ENCODE measurements at regions not wholly inside any gene's neighbourhood (a gene's known extent, or its start where the extent isn't known, plus 50 kb on each side); places are given as distances from the start of the nearest gene placed in this dataset.

GRCh38 chr4:79064806-79065205 is 125.6 kb upstream of the PAQR3 start:
- BruUV-seq (replicated peaks) = no TSS peak
- Mint-ChIP-seq H3K4me1 (ENCODE audit: insufficient read depth, unreplicated experiment) (no peaks in the 10 kb centered on the region), H3K9me3 (ENCODE audit: unreplicated experiment) (no peaks in the 10 kb centered on the region), H3K27ac (ENCODE audit: low read depth, unreplicated experiment) (no peak overlapping the region), H3K27me3 (ENCODE audit: insufficient read depth, unreplicated experiment) (peaks cover 68% of the 10 kb centered on the region), H3K4me3 (ENCODE audit: unreplicated experiment) (no peak overlapping the region), H3K36me3 (ENCODE audit: insufficient read depth, unreplicated experiment) (no peaks in the 10 kb centered on the region)
- ChIA-PET CTCF (no interaction called here), POLR2A (interaction anchor here (0.6 kb wide), 1 partner anchor 510 kb away, joined by 4 read pairs; no protein-coding TSS in a partner anchor)
- intact Hi-C loops (cut with micrococcal nuclease) = no loop called here
- DNase-seq (ENCODE audit: unreplicated experiment) = no peak
- TF ChIP-seq CTCF (IDR thresholded peaks at IDR 0.05; ENCODE audit: unreplicated experiment) = no peak

- BruUV-seq (replicated peaks) = no TSS peak
- ChIA-PET CTCF (interaction anchor here (1.1 kb wide), 1 partner anchor 1244 kb away, joined by 3 read pairs; no protein-coding TSS in a partner anchor), POLR2A (no interaction called here)
- peaks cover 24% of the 10 kb centered on the region for H3K27me3 Mint-ChIP-seq (ENCODE audit: insufficient read depth, unreplicated experiment)
- DNase-seq (ENCODE audit: unreplicated experiment) = no peak
- H3K27ac Mint-ChIP-seq (ENCODE audit: low read depth, unreplicated experiment) = no peak overlapping the region
- H3K9me3 Mint-ChIP-seq (ENCODE audit: unreplicated experiment) = no peaks in the 10 kb centered on the region
- H3K4me3 Mint-ChIP-seq (ENCODE audit: unreplicated experiment) = no peak overlapping the region
- no peaks in the 10 kb centered on the region for H3K4me1 Mint-ChIP-seq (ENCODE audit: insufficient read depth, unreplicated experiment)
- no peaks in the 10 kb centered on the region for H3K36me3 Mint-ChIP-seq (ENCODE audit: insufficient read depth, unreplicated experiment)
- intact Hi-C loops (cut with micrococcal nuclease) = no loop called here
- no peak for TF ChIP-seq CTCF (IDR thresholded peaks at IDR 0.05; ENCODE audit: unreplicated experiment)
Measured at GRCh38 chr4:79059631-79060399, 120.6 kb upstream of the PAQR3 start.

- POLR2A ChIA-PET = interaction anchor here (0.7 kb wide), 1 partner anchor 1861 kb away, joined by 3 read pairs; no protein-coding TSS in a partner anchor
- Mint-ChIP-seq H3K27me3 (ENCODE audit: insufficient read depth, unreplicated experiment) (peaks cover 10% of the 10 kb centered on the region), H3K36me3 (ENCODE audit: insufficient read depth, unreplicated experiment) (no peaks in the 10 kb centered on the region), H3K4me3 (ENCODE audit: unreplicated experiment) (no peak overlapping the region), H3K9me3 (ENCODE audit: unreplicated experiment) (no peaks in the 10 kb centered on the region), H3K4me1 (ENCODE audit: insufficient read depth, unreplicated experiment) (no peaks in the 10 kb centered on the region), H3K27ac (ENCODE audit: low read depth, unreplicated experiment) (no peak overlapping the region)
- BruUV-seq (replicated peaks) = no TSS peak
- no peak for DNase-seq (ENCODE audit: unreplicated experiment)
- no peak for TF ChIP-seq CTCF (IDR thresholded peaks at IDR 0.05; ENCODE audit: unreplicated experiment)
- intact Hi-C loops (cut with micrococcal nuclease) = no loop called here
- CTCF ChIA-PET = no interaction called here
Measured at GRCh38 chr4:79057772-79058171, 118.5 kb upstream of the PAQR3 start.

- ChIA-PET POLR2A (no interaction called here), CTCF (interaction anchor here (0.6 to 1.8 kb wide), 3 partner anchors 12 to 756 kb away, joined by 3 to 6 read pairs (median 4); no protein-coding TSS in a partner anchor)
- Mint-ChIP-seq H3K36me3 (ENCODE audit: insufficient read depth, unreplicated experiment) (no peaks in the 10 kb centered on the region), H3K27ac (ENCODE audit: low read depth, unreplicated experiment) (no peak overlapping the region), H3K4me1 (ENCODE audit: insufficient read depth, unreplicated experiment) (no peaks in the 10 kb centered on the region), H3K9me3 (ENCODE audit: unreplicated experiment) (no peaks in the 10 kb centered on the region), H3K4me3 (ENCODE audit: unreplicated experiment) (no peak overlapping the region), H3K27me3 (ENCODE audit: insufficient read depth, unreplicated experiment) (peaks cover 10% of the 10 kb centered on the region)
- TF ChIP-seq CTCF (IDR thresholded peaks at IDR 0.05; ENCODE audit: unreplicated experiment) = no peak
- no peak for DNase-seq (ENCODE audit: unreplicated experiment)
- BruUV-seq (replicated peaks) = no TSS peak
- intact Hi-C loops (cut with micrococcal nuclease) = no loop called here
Measured at GRCh38 chr4:79053754-79054153, 114.5 kb upstream of the PAQR3 start.

Measured in MCF 10A (cell line).